Cerebellar cortex (tissue), 1 donor: ENCODE measurements at regions not wholly inside any gene's neighbourhood (a gene's known extent, or its start where the extent isn't known, plus 50 kb on each side); places are given as distances from the start of the nearest gene placed in this dataset.

Experiments used
- DNase-seq: peaks from one replicate; pipeline ENCODE4 v3.0.0-alpha.2; 2015; ENCODE audit warnings: low spot score

DNA sequence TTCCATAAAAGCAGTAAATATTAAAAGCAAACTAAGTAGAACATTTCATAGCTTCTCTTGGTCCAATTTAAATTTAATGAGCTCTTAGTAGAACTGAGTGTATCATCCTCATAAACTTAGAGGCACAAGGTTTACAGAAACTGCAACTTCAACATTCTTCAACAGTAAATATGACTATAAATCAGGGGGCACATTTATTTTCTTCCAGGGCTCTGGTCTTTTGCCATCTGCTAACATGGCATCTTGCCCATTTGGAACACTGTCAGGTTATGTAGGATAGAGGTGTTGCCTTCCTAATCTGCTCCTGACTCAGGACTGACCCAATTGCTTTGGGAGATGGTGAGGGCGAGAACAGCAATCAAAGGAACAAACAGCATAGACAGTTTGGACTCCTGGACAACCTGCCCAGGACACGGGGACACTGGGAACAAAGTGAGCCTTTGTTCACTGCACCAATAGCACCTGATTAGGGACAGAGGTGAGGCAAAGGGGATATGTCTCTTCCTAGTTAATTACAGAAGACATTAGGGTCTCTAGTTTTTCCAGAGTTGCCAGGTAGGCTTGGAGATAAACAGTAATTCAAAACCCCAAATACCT is 610.2 kb upstream of the ROBO2 start:
- no peak for DNase-seq

DNA sequence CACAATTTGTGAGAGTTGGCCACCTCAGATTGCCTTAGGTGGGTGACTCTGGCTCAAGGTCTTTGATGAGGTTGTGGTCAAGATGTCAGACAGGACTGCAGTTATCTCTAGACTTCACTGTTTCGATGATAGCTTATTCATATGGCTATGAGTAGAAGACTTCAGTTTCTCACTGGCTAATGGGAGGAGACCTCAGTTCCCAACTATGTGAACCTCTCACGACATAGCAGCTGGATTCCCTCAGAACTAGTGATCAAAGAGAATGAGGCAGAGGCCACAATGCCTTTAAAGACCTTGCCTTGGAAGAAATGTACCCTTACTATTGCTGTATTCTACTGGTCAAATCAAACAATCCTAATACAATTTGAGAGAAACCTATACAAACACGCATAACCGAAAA is 607.5 kb upstream of the ROBO2 start:
- no peak for DNase-seq

DNA sequence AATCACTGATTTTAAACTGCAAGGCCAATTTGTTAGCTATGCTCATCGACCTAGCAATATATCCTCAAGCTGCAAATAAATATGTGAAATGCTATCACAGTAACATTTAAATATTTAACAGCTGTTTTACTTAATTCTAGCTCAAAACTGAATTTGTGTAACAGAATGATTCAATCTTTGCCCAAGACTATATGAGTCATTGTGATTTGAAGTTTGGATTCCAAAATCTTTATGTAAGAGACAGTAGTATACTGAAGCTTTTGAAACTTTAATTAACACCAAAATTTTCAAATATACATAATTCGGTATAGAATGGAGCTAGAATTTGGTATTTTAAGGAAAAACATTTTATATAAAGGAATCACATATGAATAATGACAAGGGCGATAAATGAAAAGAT is 603.0 kb upstream of the ROBO2 start:
- DNase-seq: no peak

DNA sequence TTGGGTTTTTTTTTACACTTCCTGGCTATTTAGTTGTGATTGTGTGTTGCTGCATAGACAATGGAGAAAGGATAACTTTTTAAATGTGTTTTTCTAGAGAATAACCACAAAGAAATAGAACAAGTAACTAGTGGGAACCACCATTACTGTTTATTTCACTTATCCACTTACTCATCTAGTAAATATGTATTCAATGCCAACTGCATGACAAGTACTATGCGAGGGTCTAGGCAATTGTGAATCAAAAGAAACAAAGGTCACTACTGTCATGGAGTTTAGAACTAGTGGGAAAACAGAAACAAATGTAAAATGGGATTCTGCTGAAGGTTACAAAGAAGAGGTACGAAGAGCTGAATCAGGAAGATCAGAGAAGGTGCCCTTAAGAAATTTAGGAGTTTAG is 600.9 kb upstream of the ROBO2 start:
- DNase-seq: no peak

DNA sequence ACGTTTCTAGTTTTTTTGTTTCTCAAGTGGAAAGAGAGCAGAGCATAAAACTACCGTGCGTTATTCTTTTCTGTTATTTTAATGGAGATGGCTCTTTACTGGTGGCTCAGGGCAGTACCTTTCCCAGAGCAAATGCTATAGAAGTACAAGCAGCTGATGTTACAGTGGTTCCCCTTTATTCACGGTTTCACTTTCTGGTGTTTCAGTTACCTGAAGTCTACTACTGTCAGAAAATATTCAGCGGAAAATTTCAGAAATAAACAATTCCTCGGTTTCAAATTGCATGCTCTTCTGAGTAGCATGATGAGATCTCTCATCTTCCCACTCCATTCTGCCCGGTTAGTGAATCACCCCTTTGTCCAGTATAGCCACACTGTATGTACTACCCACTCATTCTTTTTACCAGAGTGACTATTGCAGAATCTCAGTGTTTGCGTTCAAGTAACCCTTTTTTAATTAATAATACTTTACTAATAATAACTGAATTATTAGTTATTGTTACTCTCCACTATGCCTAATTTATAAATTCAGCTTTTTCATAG is 597.5 kb upstream of the ROBO2 start:
- no peak for DNase-seq

DNA sequence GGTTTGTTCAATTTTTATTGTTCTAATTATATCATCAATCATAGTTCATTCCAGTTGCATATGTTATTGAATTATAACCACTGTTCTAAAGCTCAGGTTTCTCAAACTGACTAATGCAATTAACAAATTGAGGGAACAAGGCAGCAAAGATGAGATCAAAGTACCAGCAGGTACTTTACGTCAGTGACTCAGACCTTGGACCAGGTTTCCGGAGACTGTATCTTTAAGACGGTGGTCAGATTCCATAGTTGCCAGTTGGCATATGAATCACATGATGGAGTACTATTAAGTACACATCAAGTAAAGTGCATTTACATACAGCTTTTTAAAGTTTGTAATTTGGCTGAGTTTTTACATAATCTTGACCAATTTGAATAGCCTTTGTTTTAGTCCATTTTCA is 583.6 kb upstream of the ROBO2 start:
- DNase-seq: no peak

DNA sequence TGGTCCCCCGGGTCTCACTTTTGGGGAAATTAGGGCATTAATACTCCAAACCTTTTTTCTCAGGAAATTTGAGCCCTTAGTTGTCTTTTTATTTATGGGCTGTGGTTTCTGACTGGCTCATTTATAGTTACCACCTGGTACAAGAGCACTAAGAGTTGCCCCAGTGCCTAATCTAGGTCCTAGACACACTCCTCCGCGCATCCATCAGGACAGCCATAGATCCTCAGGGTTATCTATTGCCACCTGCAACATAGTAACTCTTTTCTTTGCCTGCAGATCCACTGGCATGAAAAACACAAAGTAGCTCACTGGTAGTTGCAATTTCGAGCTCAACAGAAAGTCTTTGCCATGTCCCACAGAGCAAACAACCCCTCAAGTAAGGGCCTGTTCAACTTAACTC is 576.4 kb upstream of the ROBO2 start:
- no peak for DNase-seq

DNA sequence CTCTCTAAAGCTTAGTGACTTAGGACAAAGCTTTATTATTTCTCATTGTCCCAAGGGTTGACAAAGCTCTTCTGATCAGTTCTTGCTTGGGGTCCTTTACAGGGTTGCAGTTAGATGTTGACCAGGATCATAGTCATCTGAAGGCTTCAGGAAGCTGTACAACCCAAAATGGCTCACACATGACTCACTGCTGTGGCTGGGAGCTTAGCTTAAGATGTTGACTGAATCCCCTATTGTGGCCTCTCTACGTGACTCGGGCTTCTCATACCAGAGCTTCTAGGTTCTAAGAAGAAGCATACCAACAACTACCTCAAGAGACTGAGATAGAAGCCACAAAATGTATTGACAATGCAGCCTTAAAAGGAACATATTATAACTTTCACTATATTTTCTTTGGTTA is 569.6 kb upstream of the ROBO2 start:
- DNase-seq: no peak

DNA sequence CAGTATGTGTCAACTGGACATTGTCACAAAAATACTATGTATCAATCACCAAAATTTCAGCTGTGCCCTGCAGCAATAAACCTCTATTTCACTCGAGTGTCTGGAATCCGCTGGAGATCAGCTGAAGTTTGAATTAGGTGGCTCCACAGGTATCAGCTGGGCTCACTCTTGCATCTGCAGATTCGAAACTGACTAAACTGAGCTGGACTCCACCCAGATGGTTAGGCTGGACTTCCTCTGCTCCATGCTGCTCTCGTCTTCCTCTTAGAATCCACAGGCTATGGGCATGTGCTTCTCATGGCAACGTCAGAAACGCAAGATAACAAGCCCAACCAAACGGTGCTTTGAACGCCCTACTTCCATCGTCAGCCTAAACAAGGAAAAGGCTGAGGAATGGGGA is 565.3 kb upstream of the ROBO2 start:
- no peak for DNase-seq

DNA sequence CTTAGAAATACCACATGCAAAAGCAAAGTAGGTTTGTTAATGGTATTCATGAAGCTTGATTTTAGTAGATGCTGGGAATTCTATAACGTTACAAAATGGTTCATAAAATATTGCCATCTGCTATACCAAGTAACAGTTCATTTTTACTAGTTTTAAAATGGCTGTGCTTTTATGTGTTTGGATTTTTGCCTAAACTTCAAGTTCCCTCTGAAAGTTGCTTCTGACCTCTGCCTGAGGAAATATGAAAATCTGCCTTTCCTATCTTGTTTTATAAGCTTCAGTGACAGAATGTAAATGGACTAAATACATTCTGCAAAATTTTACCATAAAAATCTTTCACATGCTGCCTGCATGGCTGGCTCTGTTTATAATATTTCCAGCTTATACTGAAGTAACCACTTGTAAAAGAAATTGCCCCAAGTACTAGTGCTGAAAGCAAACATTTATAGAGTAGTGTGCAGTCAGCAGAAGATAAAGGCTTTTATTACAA is 560.7 kb upstream of the ROBO2 start:
- DNase-seq: no peak

DNA sequence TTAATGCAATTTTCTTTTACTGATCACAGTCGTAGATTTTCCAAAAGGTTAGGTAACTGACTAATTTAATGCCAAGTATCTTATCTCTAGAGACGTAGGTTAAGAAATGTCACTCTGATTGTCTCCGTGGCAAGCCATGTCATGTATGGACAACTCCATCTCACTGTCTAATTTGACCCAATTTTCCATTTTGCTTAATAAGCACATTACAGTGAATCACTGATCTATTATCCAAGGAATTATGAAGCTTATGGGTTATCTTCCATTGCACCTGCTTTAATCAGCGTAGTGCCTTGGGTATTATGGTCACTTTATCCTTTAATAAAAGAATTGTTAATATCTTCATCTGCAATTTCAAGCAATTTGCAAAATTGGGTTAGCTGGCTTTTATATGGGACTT is 557.4 kb upstream of the ROBO2 start:
- DNase-seq: no peak

DNA sequence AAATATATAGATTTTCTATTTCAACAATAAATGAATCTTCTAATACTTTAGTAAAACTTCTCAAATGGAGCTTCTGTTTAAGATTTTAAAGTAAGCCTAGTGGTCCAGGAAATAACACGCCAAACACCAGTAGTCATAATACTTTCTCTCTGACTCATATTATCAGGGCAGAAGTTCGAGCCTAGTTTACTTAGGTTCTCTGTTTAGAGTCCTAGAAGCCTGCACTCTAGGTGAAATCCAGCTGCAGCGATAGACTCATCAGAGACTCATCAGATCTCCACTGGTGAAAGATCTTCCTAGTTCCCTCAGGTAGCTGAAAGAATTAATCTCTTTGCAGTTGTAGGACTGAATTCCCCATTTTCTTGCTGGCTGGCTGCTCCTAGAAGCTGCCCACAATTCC is 552.5 kb upstream of the ROBO2 start:
- DNase-seq: no peak

DNA sequence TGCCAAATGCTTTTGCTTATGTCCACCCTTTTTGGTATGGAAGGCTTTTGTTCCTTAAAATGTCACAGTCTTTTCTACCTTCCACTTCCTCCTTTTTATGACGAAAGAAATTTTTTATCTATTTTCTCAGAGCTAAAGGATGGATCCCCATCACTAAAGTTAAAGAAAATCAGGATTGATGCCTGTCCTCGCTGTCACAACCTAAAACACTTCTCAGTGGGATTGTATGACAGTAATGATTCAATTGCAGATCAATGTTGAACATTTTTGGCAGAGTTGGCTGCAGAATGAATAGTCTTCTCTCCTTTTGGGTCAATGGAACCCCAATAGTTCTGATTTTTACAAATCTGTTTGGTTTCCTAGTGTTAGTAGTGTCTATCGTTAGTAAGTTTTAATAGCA is 549.8 kb upstream of the ROBO2 start:
- DNase-seq: no peak

DNA sequence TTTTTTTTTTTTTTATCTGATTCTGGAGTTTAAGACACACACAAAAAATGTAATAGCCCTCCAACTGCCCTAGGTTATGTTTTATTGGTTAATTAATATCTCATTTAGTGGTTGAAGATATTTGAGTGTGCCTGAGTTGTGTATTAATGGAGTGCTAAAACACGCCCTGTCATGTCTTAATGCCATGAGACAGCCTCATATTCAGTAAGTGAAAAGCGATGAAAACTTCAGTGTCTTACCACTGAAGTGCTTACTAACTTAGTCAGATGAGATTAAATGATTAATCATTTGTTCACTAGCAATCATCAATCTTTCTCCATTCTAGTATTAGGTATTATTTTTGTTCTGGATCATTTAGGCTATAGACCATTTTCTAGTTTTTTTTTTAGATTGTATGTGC is 544.7 kb upstream of the ROBO2 start:
- DNase-seq: no peak

DNA sequence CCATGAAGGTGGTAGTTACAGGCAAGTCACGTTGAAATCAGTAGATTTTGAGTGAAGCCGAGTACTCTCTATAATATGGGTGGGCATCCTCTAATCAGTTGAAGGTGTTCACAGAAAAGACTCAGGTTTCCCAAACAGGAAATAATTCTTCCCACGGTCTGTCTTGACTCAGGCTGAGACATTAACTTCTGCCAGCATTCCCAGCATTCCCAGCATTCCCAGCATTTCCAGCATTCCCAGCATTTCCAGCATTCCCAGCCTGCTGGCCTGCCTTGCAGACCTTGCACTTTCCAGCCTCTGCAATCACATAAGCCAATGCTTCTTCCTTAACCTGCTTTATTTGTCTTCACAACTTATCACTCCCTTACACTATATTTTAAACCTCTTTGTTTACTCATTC is 542.3 kb upstream of the ROBO2 start:
- DNase-seq: no peak

DNA sequence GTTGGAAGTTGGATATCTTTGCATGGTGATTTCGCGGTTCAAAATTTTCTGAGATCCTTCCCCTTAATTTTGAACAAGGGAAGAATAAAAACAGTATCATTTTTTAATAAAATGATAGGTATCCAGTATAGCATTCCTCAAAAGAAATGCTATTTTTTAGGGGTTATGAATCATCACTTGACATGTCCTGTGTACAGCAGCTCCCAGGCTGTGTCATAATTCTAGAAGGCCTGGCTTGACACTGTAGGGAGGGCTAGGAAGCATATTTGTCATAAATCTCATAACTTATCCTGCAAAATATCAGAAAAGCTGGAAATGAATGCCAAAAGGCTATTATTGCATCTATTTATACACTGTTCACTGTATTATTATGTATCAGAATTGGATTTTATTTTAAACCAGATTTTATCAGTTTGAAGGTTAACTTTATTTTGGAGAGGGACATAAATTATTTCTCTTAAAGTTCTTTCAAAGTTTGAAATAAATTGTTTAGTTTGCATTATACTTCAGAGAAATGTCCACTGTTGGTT is 539.1 kb upstream of the ROBO2 start:
- no peak for DNase-seq

DNA sequence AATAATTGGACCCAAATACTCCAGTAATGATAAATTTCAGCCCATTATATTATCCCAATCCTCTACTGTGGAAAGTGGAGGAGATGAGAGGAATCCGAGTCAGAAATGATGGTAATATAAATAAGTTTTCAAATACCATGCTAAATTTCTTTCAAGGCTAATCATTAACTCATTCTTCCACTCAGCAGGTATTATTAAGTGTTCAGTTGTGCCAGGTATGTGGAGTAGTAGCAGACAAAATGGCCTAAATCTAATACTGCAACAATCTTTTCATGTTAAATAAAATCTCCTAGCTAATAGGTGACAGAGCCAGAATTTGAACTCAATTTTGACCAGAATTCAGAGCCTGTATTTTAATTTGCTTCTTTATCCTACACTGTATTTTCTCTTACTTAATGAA is 538.6 kb upstream of the ROBO2 start:
- no peak for DNase-seq

DNA sequence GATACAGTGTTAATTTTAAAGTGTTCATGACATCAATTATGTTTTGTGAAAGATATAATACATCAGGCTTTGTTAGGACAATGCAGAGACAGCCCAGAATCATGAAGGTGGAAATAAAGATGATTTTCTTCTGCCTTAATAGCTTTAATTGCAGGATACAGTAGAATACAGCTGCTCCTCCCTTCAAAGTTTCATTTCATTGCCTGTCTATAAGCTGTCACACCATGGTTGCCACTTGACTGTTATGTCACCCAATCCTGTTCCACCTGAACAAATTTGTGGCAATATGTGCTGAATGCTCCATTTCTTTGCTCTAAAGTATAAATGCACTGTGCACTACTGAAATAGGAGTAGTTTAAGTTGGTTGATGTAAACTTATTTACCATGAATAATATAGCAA is 537.8 kb upstream of the ROBO2 start:
- no peak for DNase-seq

DNA sequence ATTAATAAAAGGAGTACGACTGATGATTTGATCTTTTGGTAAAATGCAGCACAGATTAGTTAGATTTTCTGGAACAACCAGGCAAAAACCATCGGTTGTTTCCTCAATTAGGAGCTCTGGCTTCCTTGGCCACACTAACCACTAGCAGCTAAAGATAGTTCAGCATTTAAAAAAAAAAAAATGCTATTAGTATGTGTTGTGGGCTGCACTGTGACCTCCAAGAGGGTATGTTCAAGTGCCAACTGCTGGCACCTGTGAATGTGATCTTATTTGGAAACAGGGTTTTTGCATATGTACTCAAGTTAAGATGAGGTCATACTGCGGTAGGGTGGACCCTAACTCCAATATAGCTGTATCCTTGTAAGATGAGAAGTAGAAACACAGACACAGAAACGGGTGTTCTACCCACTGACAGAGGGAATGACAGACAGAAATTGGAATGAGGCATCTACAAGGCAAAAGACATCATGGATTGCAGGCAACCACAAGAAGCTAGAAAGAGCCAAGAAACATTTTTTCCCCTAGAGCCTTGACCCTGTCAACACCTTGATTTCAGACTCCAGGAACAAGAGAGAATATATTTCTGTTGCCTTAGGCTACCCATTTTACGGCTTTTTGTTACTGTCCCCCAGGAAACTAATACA is 534.6 kb upstream of the ROBO2 start:
- DNase-seq: no peak

DNA sequence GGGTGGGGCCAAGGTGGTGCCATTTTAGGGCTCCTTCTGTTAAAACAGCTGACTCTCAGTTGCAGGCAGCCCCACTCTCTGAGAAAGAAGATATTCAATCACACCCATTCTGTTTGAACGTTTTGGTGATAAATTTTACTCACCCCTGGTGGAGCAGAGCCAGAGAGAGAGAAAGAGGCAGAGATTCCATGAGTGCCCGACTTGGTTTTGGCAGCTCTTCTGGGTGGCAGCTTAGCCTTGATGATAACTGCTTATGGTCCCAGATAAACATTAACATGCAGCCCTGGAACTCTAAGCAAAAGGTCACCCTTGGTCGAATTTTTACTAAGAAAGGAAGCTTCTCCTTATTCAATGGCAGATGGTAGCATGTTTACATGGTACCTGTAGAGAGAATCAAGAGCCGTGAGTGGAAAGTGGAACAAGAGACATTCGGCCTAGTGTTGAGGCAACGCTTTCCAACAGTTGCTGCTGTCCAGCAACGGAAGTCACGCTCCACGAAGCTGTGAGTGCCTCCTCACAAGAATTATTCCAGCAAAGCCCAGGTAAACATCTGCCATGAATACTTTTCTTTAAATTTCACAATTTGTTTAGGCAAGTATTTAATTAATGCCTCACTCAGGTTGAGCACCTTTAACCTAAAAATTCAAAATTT is 530.6 kb upstream of the ROBO2 start:
- DNase-seq: no peak

DNA sequence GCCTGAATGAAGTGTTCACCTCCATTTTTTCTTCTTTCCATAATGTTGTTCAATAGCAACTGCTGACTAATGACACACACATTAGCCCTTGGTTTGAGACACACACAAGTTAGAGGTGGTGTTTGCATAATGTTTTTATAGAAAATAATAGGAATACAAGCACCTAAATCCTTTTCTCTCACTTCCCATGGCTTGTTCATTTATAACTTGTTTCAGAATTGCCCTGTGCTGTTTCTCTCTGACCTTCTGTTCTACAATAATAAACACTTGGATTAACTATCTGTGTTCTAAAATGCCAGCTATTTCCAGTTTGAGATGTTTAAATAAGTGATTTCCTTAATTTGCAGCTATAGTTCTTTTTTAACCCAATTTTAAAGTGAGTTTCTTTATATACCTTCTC is 525.1 kb upstream of the ROBO2 start:
- DNase-seq: no peak

DNA sequence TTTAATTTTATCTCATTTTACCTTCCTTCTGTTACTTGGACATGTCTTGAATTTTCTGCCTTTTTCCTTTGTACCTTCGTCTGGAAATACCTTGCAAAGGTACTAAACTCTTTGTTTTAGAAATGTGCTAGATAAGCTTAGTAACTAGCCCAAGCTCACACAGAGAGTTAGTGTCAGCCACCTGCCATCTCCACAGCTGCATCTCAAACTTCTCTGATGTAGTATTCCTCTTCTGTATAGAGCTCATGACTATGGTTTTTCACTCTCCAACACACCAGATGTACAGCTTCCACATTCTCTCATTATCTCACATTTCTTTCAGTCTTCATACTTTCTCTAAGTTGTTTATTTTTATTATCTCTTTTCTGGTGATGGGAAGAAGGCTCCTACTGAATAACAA is 516.6 kb upstream of the ROBO2 start:
- DNase-seq: no peak

DNA sequence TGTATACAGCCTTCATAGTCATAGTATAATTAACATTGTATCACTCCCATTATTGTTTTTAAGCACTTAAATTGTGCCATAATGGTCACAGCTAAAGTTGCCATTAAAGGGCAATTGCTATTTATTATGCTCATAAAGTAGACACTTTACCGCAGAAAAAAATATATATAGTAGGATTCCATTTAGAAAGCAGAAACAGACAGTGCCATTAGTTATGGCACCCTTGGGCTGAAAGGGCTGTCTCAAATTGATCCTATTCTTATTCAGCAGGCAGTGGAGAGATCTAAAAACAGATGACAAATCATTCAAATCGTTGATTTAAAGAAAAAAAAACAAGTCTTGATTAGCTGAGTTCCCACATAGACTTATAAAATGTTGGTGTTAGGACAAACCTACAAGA is 514.2 kb upstream of the ROBO2 start:
- DNase-seq: no peak
